HepG2 (cell line): ENCODE measurements at regions not wholly inside any gene's neighbourhood (a gene's known extent, or its start where the extent isn't known, plus 50 kb on each side); places are given as distances from the start of the nearest gene placed in this dataset.

Source experiments
- ATAC-seq: fragments of 200-7000 bp; cut with Tn5 transposase; 3 replicates; pipeline ENCODE4 v1.9.1; 2020; ENCODE audit warnings: mild to moderate bottlenecking, moderate library complexity
- BruUV-seq: library from RNA; stranded (reverse); fragments of 400-500 nt; replicated peaks from 2 replicates; lab custom pipeline; 2021; lab: Mats Ljungman, UMichigan
- CTCF ChIA-PET: fragments of 300-600 bp; formaldehyde crosslinking; extraction: SDS; loops from one replicate; lab custom pipeline; 2021; ENCODE audit warnings: low total read pairs, inconsistent platforms, low intra/inter-chr PET ratio; lab: Yijun Ruan, JAX
- POLR2A ChIA-PET: fragments of 350-600 bp; sonication (Branson Sonifier 250); formaldehyde crosslinking; loops from one replicate; lab custom pipeline; 2020; ENCODE audit warnings: antibody characterized with exemption, inconsistent platforms; lab: Yijun Ruan, JAX
- DNase-seq: peaks from one replicate; pipeline ENCODE4 v3.0.0-alpha.2; 2015; ENCODE audit warnings: low spot score
- FAIRE-seq: peaks from 3 replicates; lab custom pipeline; 2011; peaks lifted over from hg19 to GRCh38; lab: Jason Lieb, UNC
- H2AFZ ChIP-seq: one replicate; pipeline ENCODE4 v1.6.1; 2011; ENCODE audit warnings: low read length, inconsistent platforms
- H3K27ac ChIP-seq: fragments of 300-600 bp; 3 replicates; pipeline ENCODE4 v1.8.0; 2011; ENCODE audit warnings: mixed run types, mild to moderate bottlenecking, mixed read lengths, low read length, inconsistent platforms; ENCODE audit not compliant: insufficient read depth; ENCODE audit errors: extremely low read length
- H3K27me3 ChIP-seq, 2 experiments: fragments of 200-600 bp in 1 of 2; 2 replicates in 1 of 2; 3 replicates in 1 of 2; pipeline versions ENCODE4 v1.6.0 to v1.8.0; 2011; ENCODE audit warnings: low read length in 2 of 2, mild to moderate bottlenecking in 2 of 2, moderate library complexity in 2 of 2, inconsistent platforms in 1 of 2; ENCODE audit not compliant: insufficient read depth in 2 of 2, control insufficient read depth in 1 of 2
- H3K36me3 ChIP-seq, 2 experiments: fragments of 200-600 bp in 1 of 2; replicated peaks in 1 of 2; 2 replicates in 1 of 2; 3 replicates in 1 of 2; pipeline versions ENCODE4 v1.5.1 to v1.8.0; 2011; ENCODE audit warnings: low read length in 2 of 2, inconsistent platforms in 1 of 2; ENCODE audit not compliant: insufficient read depth in 2 of 2, control insufficient read depth in 1 of 2
- H3K4me1 ChIP-seq: 2 replicates; pipeline ENCODE4 v1.5.1; 2012; ENCODE audit warnings: low read length, inconsistent platforms; ENCODE audit not compliant: insufficient read depth
- H3K4me2 ChIP-seq: 2 replicates; pipeline ENCODE4 v1.6.0; 2011; ENCODE audit warnings: low read depth, low read length, inconsistent platforms
- H3K4me3 ChIP-seq, 3 experiments: fragments of 200-600 bp in 1 of 3; sonication (generic), shearing (Covaris generic) in 1 of 3; replicated peaks in 1 of 3; 2 replicates each; pipeline ENCODE4 v1.5.1; 2011 to 2016; ENCODE audit warnings: low read length in 3 of 3, inconsistent platforms in 2 of 3, low read depth in 2 of 3, mild to moderate bottlenecking in 2 of 3, control low read depth in 1 of 3, mixed read lengths in 1 of 3; ENCODE audit not compliant: insufficient read depth in 1 of 3
- H3K79me2 ChIP-seq: one replicate; pipeline ENCODE4 v1.6.1; 2011; ENCODE audit warnings: low read length, inconsistent platforms; ENCODE audit not compliant: insufficient read depth
- H3K9ac ChIP-seq: 2 replicates; pipeline ENCODE4 v1.6.0; 2011; ENCODE audit warnings: mild to moderate bottlenecking, low read depth, low read length, inconsistent platforms; ENCODE audit not compliant: insufficient read depth
- H3K9me3 ChIP-seq: 2 replicates; pipeline ENCODE4 v1.5.1; 2012; ENCODE audit warnings: mild to moderate bottlenecking, low read length
- H4K20me1 ChIP-seq: 2 replicates; pipeline ENCODE4 v1.6.0; 2011; ENCODE audit warnings: inconsistent platforms, mild to moderate bottlenecking, low read length, moderate library complexity; ENCODE audit not compliant: insufficient read depth
- ASH2L ChIP-seq: fragments of 300-600, 200-600 bp; sonication (generic); IDR thresholded peaks from 2 replicates; pipeline ENCODE4 v1.7.0; 2017; ENCODE audit warnings: low read depth, mild to moderate bottlenecking, moderate library complexity, mixed read lengths, low read length; ENCODE audit not compliant: insufficient read length
- ATF7 ChIP-seq, 2 experiments: fragments of 450-650 bp in 1 of 2; sonication (generic) in 1 of 2; formaldehyde crosslinking in 1 of 2; IDR thresholded peaks; 2 replicates each; pipeline versions ENCODE4 v1.4.0 to v1.6.1; 2016 to 2020; ENCODE audit warnings: antibody characterized with exemption in 1 of 2, mild to moderate bottlenecking in 1 of 2, missing genetic modification reagents in 1 of 2
- CREB1 ChIP-seq, 2 experiments: fragments of 450-650 bp in 1 of 2; IDR thresholded peaks; 2 replicates each; pipeline ENCODE4 v1.6.1; 2016 to 2017; ENCODE audit warnings: control low read depth in 1 of 2, mild to moderate bottlenecking in 1 of 2, missing compliant biosample characterization in 1 of 2, missing genetic modification characterization in 1 of 2
- FOXJ3 ChIP-seq: sonication (generic); formaldehyde crosslinking; IDR thresholded peaks from 2 replicates; pipeline ENCODE4 v1.4.0; 2020; ENCODE audit warnings: missing genetic modification reagents, mild to moderate bottlenecking, borderline replicate concordance
- FOXO1 ChIP-seq: sonication (generic); formaldehyde crosslinking; IDR thresholded peaks from 2 replicates; pipeline ENCODE4 v1.4.0; 2020; ENCODE audit warnings: missing genetic modification reagents
- IRF2 ChIP-seq: IDR thresholded peaks from 2 replicates; pipeline ENCODE4 v1.6.1; 2018; ENCODE audit warnings: missing genetic modification reagents, missing compliant biosample characterization
- MAFF ChIP-seq: IDR thresholded peaks from 2 replicates; pipeline ENCODE4 v1.6.1; 2011; ENCODE audit warnings: low read depth, low read length, improper control_type of control experiment
- NFIC ChIP-seq: IDR thresholded peaks from 2 replicates; pipeline ENCODE4 v1.6.1; 2012; ENCODE audit warnings: mild to moderate bottlenecking, low read length, inconsistent platforms
- RAD21 ChIP-seq: fragments of 450-650 bp; formaldehyde crosslinking; IDR thresholded peaks from 2 replicates; pipeline ENCODE4 v1.5.0; 2020; ENCODE audit warnings: mild to moderate bottlenecking
- TOPORS ChIP-seq: sonication (generic); formaldehyde crosslinking; IDR thresholded peaks from 2 replicates; pipeline ENCODE4 v1.8.0; 2023; ENCODE audit warnings: mild to moderate bottlenecking, missing genetic modification reagents
- ZBTB7A ChIP-seq: sonication (generic); formaldehyde crosslinking; IDR thresholded peaks from 2 replicates; pipeline ENCODE4 v1.8.0; 2022; ENCODE audit warnings: mild to moderate bottlenecking, missing genetic modification reagents
- ZNF512B ChIP-seq: sonication (generic); formaldehyde crosslinking; IDR thresholded peaks from 2 replicates; pipeline ENCODE4 v1.5.1; 2020; ENCODE audit warnings: missing genetic modification reagents, mild to moderate bottlenecking, borderline replicate concordance
- ZNF740 ChIP-seq: sonication (generic); formaldehyde crosslinking; IDR thresholded peaks from 2 replicates; pipeline ENCODE4 v1.4.0; 2020; ENCODE audit warnings: missing genetic modification reagents
- WGBS: methylation state at CpG from one replicate; pipeline ENCODE4 v1.1.6; 2017; ENCODE audit warnings: low lambda C conversion rate; 5-methylcytosine and 5-hydroxymethylcytosine counted together
- in situ Hi-C: cut with HindIII; loops from 2 replicates; pipeline ENCODE4 v1.10.0; 2017; ENCODE audit warnings: low pct_unique_long_range_greater_than_20kb; ENCODE audit not compliant: extremely low pct_ligation_motif_present
- intact Hi-C: fragments of 100-400 bp; cut with micrococcal nuclease; formaldehyde crosslinking; loops from one replicate; pipeline ENCODE4 v1.10.0; 2022; ENCODE audit not compliant: unreplicated experiment

- POLR2A ChIA-PET: no interaction called here
- Histone ChIP-seq H3K9me3 (no peaks in the 10 kb centered on the region), H3K27me3 (no peaks in the 10 kb centered on the region), H3K36me3 (no peaks in the 10 kb centered on the region), H3K27ac (no peak overlapping the region), H4K20me1 (no peaks in the 10 kb centered on the region), H3K4me1 (no peaks in the 10 kb centered on the region), H3K9ac (no peak overlapping the region), H3K4me3 (no peak overlapping the region), H3K4me2 (no peak overlapping the region), H3K79me2 (no peaks in the 10 kb centered on the region), H2AFZ (no peak overlapping the region)
- ATAC-seq (no peak), FAIRE-seq (no peak), DNase-seq (no peak)
- no peak for TF ChIP-seq TOPORS
- peak; percentile 87 for TF ChIP-seq CREB1 (IDR thresholded peaks at IDR 0.05)
- TF ChIP-seq CREB1 (CRISPR knock-in tag; IDR thresholded peaks at IDR 0.05): no peak
- TF ChIP-seq ATF7 (IDR thresholded peaks at IDR 0.05): peak; percentile 85
- TF ChIP-seq ATF7 (CRISPR knock-in tag; IDR thresholded peaks at IDR 0.05): no peak
- no peak for TF ChIP-seq MAFF
- TF ChIP-seq ZNF512B (CRISPR knock-in tag): no peak
- 3% methylated on average over 2 of the region's 2 CpGs for WGBS
- in situ Hi-C loops: no loop called here
- no TSS peak for BruUV-seq
- intact Hi-C loops: no loop called here
- CTCF ChIA-PET: no interaction called here
Measured at GRCh38 chr12:78446555-78446954, 418.0 kb upstream of the SYT1 start.

- POLR2A ChIA-PET: no interaction called here
- Histone ChIP-seq H4K20me1 (no peaks in the 10 kb centered on the region), H3K9ac (no peak overlapping the region), H3K27ac (no peak overlapping the region), H3K79me2 (no peaks in the 10 kb centered on the region), H3K27me3 (no peaks in the 10 kb centered on the region), H3K9me3 (no peaks in the 10 kb centered on the region), H2AFZ (no peak overlapping the region), H3K4me1 (no peaks in the 10 kb centered on the region), H3K4me2 (no peak overlapping the region), H3K4me3 (no peak overlapping the region)
- no peak for ATAC-seq
- CTCF ChIA-PET: no interaction called here
- in situ Hi-C loops (no loop called here), intact Hi-C loops (no loop called here)
- DNase-seq: no peak
- 3% methylated on average over 1 of the region's 1 CpG for WGBS
- TF ChIP-seq FOXJ3 (CRISPR knock-in tag) (no peak), ASH2L (no peak), NFIC (no peak), RAD21 (CRISPR knock-in tag) (no peak), FOXO1 (CRISPR knock-in tag) (no peak), IRF2 (CRISPR knock-in tag) (no peak), ZBTB7A (CRISPR knock-in tag) (no peak), ZNF740 (CRISPR knock-in tag) (no peak)
- TF ChIP-seq, all 625 proteins: peak for 0
- H3K36me3 ChIP-seq: no peaks in the 10 kb centered on the region
- FAIRE-seq: no peak
- BruUV-seq: no TSS peak
Measured at GRCh38 chr12:78447373-78447772, 417.2 kb upstream of the SYT1 start.
